Stomach (tissue), 8 donors: ENCODE measurements at regions not wholly inside any gene's neighbourhood (a gene's known extent, or its start where the extent isn't known, plus 50 kb on each side); places are given as distances from the start of the nearest gene placed in this dataset.

ENCODE experiments used
- DNase-seq, 2 donors: peaks; one replicate each; pipeline versions ENCODE4 v3.0.0 to v3.0.0-alpha.2; 2013 to 2019
- H3K27ac ChIP-seq, 5 donors: fragments of 200-600 bp in 4 of 5; sonication (generic) in 4 of 5; one replicate each; pipeline ENCODE4 v1.5.1; 2013 to 2019; ENCODE audit warnings: mild to moderate bottlenecking in 1 of 5, moderate library complexity in 1 of 5
- H3K27me3 ChIP-seq, 3 donors: fragments of 200-600 bp; sonication (generic); one replicate each; pipeline ENCODE4 v1.5.1; 2017 to 2019; ENCODE audit warnings: mixed run types in 1 of 3
- H3K36me3 ChIP-seq, 4 donors: fragments of 200-600 bp; sonication (generic); 1 replicate in 3 of 4; 2 replicates in 1 of 4; pipeline ENCODE4 v1.5.1; 2016 to 2019
- H3K4me1 ChIP-seq, 4 donors: fragments of 200-600 bp; sonication (generic); one replicate each; pipeline ENCODE4 v1.5.1; 2016 to 2019
- H3K4me3 ChIP-seq, 4 donors: fragments of 200-600 bp; sonication (generic) in 3 of 4; one replicate each; pipeline ENCODE4 v1.5.1; 2016 to 2019; ENCODE audit warnings: mild to moderate bottlenecking in 1 of 4
- H3K9me3 ChIP-seq, 4 donors: fragments of 200-600 bp; sonication (generic); one replicate each; pipeline ENCODE4 v1.5.1; 2016 to 2019
- CTCF ChIP-seq, 7 experiments: fragments of 450-650 bp in 4 of 7; fragments of 200-600 bp in 3 of 7; sonication (generic) in 3 of 7; IDR thresholded peaks; one replicate each; pipeline ENCODE4 v1.5.1; 2016 to 2019; ENCODE audit warnings: antibody characterized with exemption in 7 of 7, control low read depth in 2 of 7, mild to moderate bottlenecking in 1 of 7
- EP300 ChIP-seq: sonication (generic); formaldehyde crosslinking; IDR thresholded peaks from one replicate; pipeline ENCODE4 v1.6.1; 2017; ENCODE audit warnings: antibody characterized with exemption
- POLR2A ChIP-seq, 4 donors: fragments of 450-650 bp; IDR thresholded peaks; one replicate each; pipeline ENCODE4 v1.6.1; 2016; ENCODE audit warnings: antibody characterized with exemption in 4 of 4, control low read depth in 2 of 4, mild to moderate bottlenecking in 1 of 4, moderate library complexity in 1 of 4
- POLR2AphosphoS5 ChIP-seq, 3 donors: sonication (generic); formaldehyde crosslinking; IDR thresholded peaks; one replicate each; pipeline ENCODE4 v1.6.1; 2016; ENCODE audit warnings: antibody characterized with exemption in 3 of 3
- WGBS, 5 donors: extraction: QIAGEN DNeasy Blood & Tissue Kit in 3 of 5; methylation state at CpG; one replicate each; pipeline versions ENCODE4 v1.1.5 to v1.1.7; 2013 to 2018; 5-methylcytosine and 5-hydroxymethylcytosine counted together
- intact Hi-C: fragments of 100-400 bp; cut with DNase I; formaldehyde crosslinking; loops from one replicate; pipeline ENCODE4 v1.15.1; 2023; ENCODE audit warnings: low total_unique reads
- donor health status: healthy with polysubstance abuse.
- donor health status: Bipolar disorder and iron deficiency.
- donor health status: healthy.

GRCh38 chr20:10824750-10825500 is 151.1 kb upstream of the JAG1 start:
- Histone ChIP-seq H3K9me3 (no peaks in the 10 kb centered on the region), H3K27me3 (no peaks in the 10 kb centered on the region), H3K4me3 (no peak overlapping the region), H3K4me1 (no peaks in the 10 kb centered on the region), H3K27ac (no peak overlapping the region), H3K36me3 (no peaks in the 10 kb centered on the region)
- intact Hi-C loops, result no loop called here
- WGBS, 5 donors, result 88 to 94% (median 90%) methylated on average over 11 of the region's 11 CpGs
- no peak for DNase-seq
- TF ChIP-seq POLR2AphosphoS5 (IDR thresholded peaks at IDR 0.05), result no peak
- TF ChIP-seq CTCF (IDR thresholded peaks at IDR 0.05), result no peak
- no peak for TF ChIP-seq EP300
- TF ChIP-seq POLR2A (IDR thresholded peaks at IDR 0.05), result no peak

- Histone ChIP-seq H3K4me1 (no peaks in the 10 kb centered on the region), H3K4me3 (no peak overlapping the region), H3K9me3 (no peaks in the 10 kb centered on the region), H3K27ac (no peak overlapping the region), H3K36me3 (no peaks in the 10 kb centered on the region), H3K27me3 (no peaks in the 10 kb centered on the region)
- TF ChIP-seq POLR2A (IDR thresholded peaks at IDR 0.05), result no peak
- TF ChIP-seq EP300, result no peak
- TF ChIP-seq POLR2AphosphoS5 (IDR thresholded peaks at IDR 0.05), result no peak
- no peak for TF ChIP-seq CTCF (IDR thresholded peaks at IDR 0.05)
- 52 to 86% (median 74%) methylated on average over 1 of the region's 1 CpG for WGBS, 5 donors
- DNase-seq, result peak in 1 of 2 donors; percentile 17
- intact Hi-C loops, result no loop called here
Observed at GRCh38 chr20:10826111-10826510, 152.3 kb upstream of the JAG1 start.

GRCh38 chr20:10828180-10828579 is 154.4 kb upstream of the JAG1 start:
- TF ChIP-seq POLR2A (IDR thresholded peaks at IDR 0.05), result no peak
- no peak for TF ChIP-seq POLR2AphosphoS5 (IDR thresholded peaks at IDR 0.05)
- no peak for TF ChIP-seq EP300
- TF ChIP-seq CTCF (IDR thresholded peaks at IDR 0.05), result no peak
- DNase-seq, result no peak
- intact Hi-C loops, result no loop called here
- H3K27me3 ChIP-seq, result no peaks in the 10 kb centered on the region
- no peaks in the 10 kb centered on the region for H3K9me3 ChIP-seq
- H3K36me3 ChIP-seq, result no peaks in the 10 kb centered on the region
- no peaks in the 10 kb centered on the region for H3K4me1 ChIP-seq
- H3K4me3 ChIP-seq, result no peak overlapping the region
- no peak overlapping the region for H3K27ac ChIP-seq
- 64 to 79% (median 69%) methylated on average over 5 of the region's 5 CpGs for WGBS, 5 donors

- H3K9me3 ChIP-seq, result no peaks in the 10 kb centered on the region
- intact Hi-C loops, result no loop called here
- H3K27ac ChIP-seq, result no peak overlapping the region
- DNase-seq, result no peak
- TF ChIP-seq POLR2A (IDR thresholded peaks at IDR 0.05) (no peak), EP300 (no peak), POLR2AphosphoS5 (IDR thresholded peaks at IDR 0.05) (no peak)
- no peaks in the 10 kb centered on the region for H3K4me1 ChIP-seq
- H3K4me3 ChIP-seq, result no peak overlapping the region
- no peaks in the 10 kb centered on the region for H3K36me3 ChIP-seq
- H3K27me3 ChIP-seq, result no peaks in the 10 kb centered on the region
Observed at GRCh38 chr20:10832141-10832540, 158.3 kb upstream of the JAG1 start.

GRCh38 chr20:10837901-10838300 is 164.1 kb upstream of the JAG1 start:
- TF ChIP-seq POLR2A (IDR thresholded peaks at IDR 0.05), result no peak
- TF ChIP-seq CTCF (IDR thresholded peaks at IDR 0.05), result no peak
- TF ChIP-seq EP300, result no peak
- TF ChIP-seq POLR2AphosphoS5 (IDR thresholded peaks at IDR 0.05), result no peak
- Histone ChIP-seq H3K27me3 (no peaks in the 10 kb centered on the region), H3K4me3 (no peak overlapping the region), H3K4me1 (no peaks in the 10 kb centered on the region), H3K9me3 (peaks cover 0 to 17% (median 8%) of the 10 kb centered on the region in 4 donors), H3K27ac (no peak overlapping the region), H3K36me3 (no peaks in the 10 kb centered on the region)
- intact Hi-C loops, result no loop called here
- no peak for DNase-seq
